HT1080 (cell line): ENCODE measurements at regions not wholly inside any gene's neighbourhood (a gene's known extent, or its start where the extent isn't known, plus 50 kb on each side); places are given as distances from the start of the nearest gene placed in this dataset.

Source experiments
- DNase-seq: peaks from one replicate; pipeline ENCODE4 v3.0.0-alpha.2; 2015; ENCODE audit warnings: low read depth

- DNase-seq, result no peak
These were observed 99.7 kb upstream of the SLC38A2 start for GRCh38 chr12:46472144-46472705.

GRCh38 chr12:46471404-46471803 lies 98.8 kb upstream of the SLC38A2 start:
- DNase-seq, result no peak

- DNase-seq, result peak; percentile 76
These were observed 98.4 kb upstream of the SLC38A2 start for GRCh38 chr12:46470975-46471374.

- DNase-seq, result no peak
These were observed 97.6 kb upstream of the SLC38A2 start for GRCh38 chr12:46470036-46470627.

- DNase-seq, result no peak
These were observed 96.2 kb upstream of the SLC38A2 start for GRCh38 chr12:46468813-46469212.

- peak; percentile 66 for DNase-seq
These were observed 95.6 kb upstream of the SLC38A2 start for GRCh38 chr12:46468160-46468559.

- DNase-seq, result no peak
These were observed 92.7 kb upstream of the SLC38A2 start for GRCh38 chr12:46465307-46465706.

GRCh38 chr12:46464863-46465262 lies 92.3 kb upstream of the SLC38A2 start:
- DNase-seq, result no peak

- no peak for DNase-seq
These were observed 90.2 kb upstream of the SLC38A2 start for GRCh38 chr12:46462641-46463355.

- DNase-seq, result no peak
These were observed 89.5 kb upstream of the SLC38A2 start for GRCh38 chr12:46461907-46462640.

GRCh38 chr12:46461459-46461858 lies 88.9 kb upstream of the SLC38A2 start:
- DNase-seq, result no peak

- no peak for DNase-seq
These were observed 88.2 kb upstream of the SLC38A2 start for GRCh38 chr12:46460682-46461210.

GRCh38 chr12:46459861-46460545 lies 87.4 kb upstream of the SLC38A2 start:
- no peak for DNase-seq

GRCh38 chr12:46459111-46459510 lies 86.5 kb upstream of the SLC38A2 start:
- DNase-seq, result peak; percentile 73

- no peak for DNase-seq
These were observed 86.0 kb upstream of the SLC38A2 start for GRCh38 chr12:46458500-46459102.

GRCh38 chr12:46457958-46458357 lies 85.4 kb upstream of the SLC38A2 start:
- no peak for DNase-seq

- DNase-seq, result no peak
These were observed 84.1 kb upstream of the SLC38A2 start for GRCh38 chr12:46456356-46457334.

- DNase-seq, result peak; percentile 52
These were observed 83.2 kb upstream of the SLC38A2 start for GRCh38 chr12:46455648-46456352.

- DNase-seq, result no peak
These were observed 82.4 kb upstream of the SLC38A2 start for GRCh38 chr12:46454981-46455380.
